SK-N-SH treated with all-trans-retinoic acid at 6 μM for 48 hours (cell line): ENCODE measurements at regions not wholly inside any gene's neighbourhood (a gene's known extent, or its start where the extent isn't known, plus 50 kb on each side); places are given as distances from the start of the nearest gene placed in this dataset.

Experiments used
- GLIS3 ChIP-seq: fragments of 250-450 bp; sonication (Bioruptor Pico); IDR thresholded peaks from 2 replicates; pipeline ENCODE4 v1.5.0; 2020; ENCODE audit warnings: mild to moderate bottlenecking, moderate library complexity
- OSR1 ChIP-seq: fragments of 250-450 bp; sonication (Bioruptor Pico); IDR thresholded peaks from 2 replicates; pipeline ENCODE4 v1.8.0; 2022; ENCODE audit warnings: moderate library complexity, mild to moderate bottlenecking, inconsistent platforms
- RARB ChIP-seq: fragments of 250-450 bp; sonication (Bioruptor Pico); IDR thresholded peaks from 2 replicates; pipeline ENCODE4 v1.8.0; 2021; ENCODE audit warnings: mild to moderate bottlenecking, moderate library complexity
- TCF4 ChIP-seq: fragments of 250-450 bp; sonication (Bioruptor Pico); IDR thresholded peaks from 2 replicates; pipeline ENCODE4 v1.8.0; 2021; ENCODE audit warnings: mild to moderate bottlenecking, moderate library complexity, borderline replicate concordance
- TOX ChIP-seq: fragments of 250-450 bp; sonication (Bioruptor Pico); IDR thresholded peaks from 2 replicates; pipeline ENCODE4 v1.8.0; 2021; ENCODE audit warnings: mild to moderate bottlenecking, moderate library complexity, borderline replicate concordance
- ZC3H10 ChIP-seq: fragments of 250-450 bp; sonication (Bioruptor Pico); IDR thresholded peaks from 2 replicates; pipeline ENCODE4 v1.5.1; 2021; ENCODE audit warnings: mild to moderate bottlenecking, moderate library complexity
- ZFP3 ChIP-seq: fragments of 250-450 bp; sonication (Bioruptor Pico); IDR thresholded peaks from 2 replicates; pipeline ENCODE4 v1.5.0; 2020; ENCODE audit warnings: mild to moderate bottlenecking, moderate library complexity
- ZFP30 ChIP-seq: fragments of 450-650 bp; formaldehyde crosslinking; IDR thresholded peaks from 2 replicates; pipeline ENCODE4 v1.5.0; 2022; ENCODE audit warnings: mild to moderate bottlenecking, moderate library complexity
- TF ChIP-seq, protein P1 (sequence below): fragments of 250-450 bp; sonication (Bioruptor Pico); IDR thresholded peaks from 2 replicates; pipeline ENCODE4 v1.5.1; 2020; ENCODE audit warnings: low read depth, mild to moderate bottlenecking, moderate library complexity
- TF ChIP-seq, protein P2 (sequence below): fragments of 250-450 bp; sonication (Bioruptor Pico); IDR thresholded peaks from 2 replicates; pipeline ENCODE4 v1.8.0; 2020; ENCODE audit warnings: mild to moderate bottlenecking, moderate library complexity, borderline replicate concordance
- TF ChIP-seq, protein P3 (sequence below): fragments of 250-450 bp; sonication (Bioruptor Pico); IDR thresholded peaks from 2 replicates; pipeline ENCODE4 v1.5.0; 2020; ENCODE audit warnings: mild to moderate bottlenecking, moderate library complexity
- TF ChIP-seq, protein P4 (sequence below): fragments of 250-450 bp; sonication (Bioruptor Pico); IDR thresholded peaks from 2 replicates; pipeline ENCODE4 v1.8.0; 2021; ENCODE audit warnings: low read depth, mild to moderate bottlenecking, moderate library complexity, borderline replicate concordance

DNA sequence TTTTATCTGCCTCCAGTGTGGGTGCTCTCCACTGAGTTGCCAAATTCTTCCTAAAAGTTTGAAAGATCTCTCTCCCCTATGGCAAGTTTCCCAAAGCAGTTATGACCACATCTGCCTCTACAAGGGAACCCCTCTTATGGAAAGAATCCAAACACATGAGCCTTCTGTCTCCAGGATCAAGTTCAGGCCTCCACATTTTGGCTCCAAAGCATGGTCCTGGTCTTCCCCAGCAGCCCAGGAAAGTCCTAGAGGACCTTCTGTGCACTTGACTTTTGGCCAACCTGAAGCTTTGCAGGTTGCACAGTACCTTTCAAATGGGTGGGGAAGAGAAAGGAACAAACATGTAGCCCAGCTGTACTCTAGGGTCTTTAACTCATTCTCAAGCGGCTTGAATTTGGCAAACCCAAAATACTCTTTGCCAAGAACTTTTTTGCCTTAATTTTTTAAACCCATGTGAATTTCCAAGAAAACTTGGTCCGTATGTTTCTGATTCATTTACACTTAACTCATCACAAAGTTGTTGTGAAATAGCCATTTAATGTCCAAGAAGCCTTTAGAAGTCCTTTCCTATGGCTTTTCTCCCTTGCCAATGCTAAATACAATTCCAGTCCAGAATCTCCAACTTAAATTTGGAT, 240.1 kb upstream of the TBX18 start:
- TF ChIP-seq, protein P1, sequence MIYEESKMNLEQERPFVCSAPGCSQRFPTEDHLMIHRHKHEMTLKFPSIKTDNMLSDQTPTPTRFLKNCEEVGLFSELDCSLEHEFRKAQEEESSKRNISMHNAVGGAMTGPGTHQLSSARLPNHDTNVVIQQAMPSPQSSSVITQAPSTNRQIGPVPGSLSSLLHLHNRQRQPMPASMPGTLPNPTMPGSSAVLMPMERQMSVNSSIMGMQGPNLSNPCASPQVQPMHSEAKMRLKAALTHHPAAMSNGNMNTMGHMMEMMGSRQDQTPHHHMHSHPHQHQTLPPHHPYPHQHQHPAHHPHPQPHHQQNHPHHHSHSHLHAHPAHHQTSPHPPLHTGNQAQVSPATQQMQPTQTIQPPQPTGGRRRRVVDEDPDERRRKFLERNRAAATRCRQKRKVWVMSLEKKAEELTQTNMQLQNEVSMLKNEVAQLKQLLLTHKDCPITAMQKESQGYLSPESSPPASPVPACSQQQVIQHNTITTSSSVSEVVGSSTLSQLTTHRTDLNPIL (CRISPR knock-in tag) = no peak
- TF ChIP-seq TCF4 (CRISPR knock-in tag) = no peak
- TF ChIP-seq ZFP3 (CRISPR knock-in tag) = no peak
- TF ChIP-seq, protein P2, sequence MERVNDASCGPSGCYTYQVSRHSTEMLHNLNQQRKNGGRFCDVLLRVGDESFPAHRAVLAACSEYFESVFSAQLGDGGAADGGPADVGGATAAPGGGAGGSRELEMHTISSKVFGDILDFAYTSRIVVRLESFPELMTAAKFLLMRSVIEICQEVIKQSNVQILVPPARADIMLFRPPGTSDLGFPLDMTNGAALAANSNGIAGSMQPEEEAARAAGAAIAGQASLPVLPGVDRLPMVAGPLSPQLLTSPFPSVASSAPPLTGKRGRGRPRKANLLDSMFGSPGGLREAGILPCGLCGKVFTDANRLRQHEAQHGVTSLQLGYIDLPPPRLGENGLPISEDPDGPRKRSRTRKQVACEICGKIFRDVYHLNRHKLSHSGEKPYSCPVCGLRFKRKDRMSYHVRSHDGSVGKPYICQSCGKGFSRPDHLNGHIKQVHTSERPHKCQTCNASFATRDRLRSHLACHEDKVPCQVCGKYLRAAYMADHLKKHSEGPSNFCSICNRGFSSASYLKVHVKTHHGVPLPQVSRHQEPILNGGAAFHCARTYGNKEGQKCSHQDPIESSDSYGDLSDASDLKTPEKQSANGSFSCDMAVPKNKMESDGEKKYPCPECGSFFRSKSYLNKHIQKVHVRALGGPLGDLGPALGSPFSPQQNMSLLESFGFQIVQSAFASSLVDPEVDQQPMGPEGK = no peak
- TF ChIP-seq RARB (CRISPR knock-in tag) = no peak
- TF ChIP-seq, protein P3, sequence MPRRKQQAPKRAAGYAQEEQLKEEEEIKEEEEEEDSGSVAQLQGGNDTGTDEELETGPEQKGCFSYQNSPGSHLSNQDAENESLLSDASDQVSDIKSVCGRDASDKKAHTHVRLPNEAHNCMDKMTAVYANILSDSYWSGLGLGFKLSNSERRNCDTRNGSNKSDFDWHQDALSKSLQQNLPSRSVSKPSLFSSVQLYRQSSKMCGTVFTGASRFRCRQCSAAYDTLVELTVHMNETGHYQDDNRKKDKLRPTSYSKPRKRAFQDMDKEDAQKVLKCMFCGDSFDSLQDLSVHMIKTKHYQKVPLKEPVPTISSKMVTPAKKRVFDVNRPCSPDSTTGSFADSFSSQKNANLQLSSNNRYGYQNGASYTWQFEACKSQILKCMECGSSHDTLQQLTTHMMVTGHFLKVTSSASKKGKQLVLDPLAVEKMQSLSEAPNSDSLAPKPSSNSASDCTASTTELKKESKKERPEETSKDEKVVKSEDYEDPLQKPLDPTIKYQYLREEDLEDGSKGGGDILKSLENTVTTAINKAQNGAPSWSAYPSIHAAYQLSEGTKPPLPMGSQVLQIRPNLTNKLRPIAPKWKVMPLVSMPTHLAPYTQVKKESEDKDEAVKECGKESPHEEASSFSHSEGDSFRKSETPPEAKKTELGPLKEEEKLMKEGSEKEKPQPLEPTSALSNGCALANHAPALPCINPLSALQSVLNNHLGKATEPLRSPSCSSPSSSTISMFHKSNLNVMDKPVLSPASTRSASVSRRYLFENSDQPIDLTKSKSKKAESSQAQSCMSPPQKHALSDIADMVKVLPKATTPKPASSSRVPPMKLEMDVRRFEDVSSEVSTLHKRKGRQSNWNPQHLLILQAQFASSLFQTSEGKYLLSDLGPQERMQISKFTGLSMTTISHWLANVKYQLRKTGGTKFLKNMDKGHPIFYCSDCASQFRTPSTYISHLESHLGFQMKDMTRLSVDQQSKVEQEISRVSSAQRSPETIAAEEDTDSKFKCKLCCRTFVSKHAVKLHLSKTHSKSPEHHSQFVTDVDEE (CRISPR knock-in tag) = no peak
- TF ChIP-seq GLIS3 (CRISPR knock-in tag) = no peak
- TF ChIP-seq OSR1 = no peak
- TF ChIP-seq, protein P4, sequence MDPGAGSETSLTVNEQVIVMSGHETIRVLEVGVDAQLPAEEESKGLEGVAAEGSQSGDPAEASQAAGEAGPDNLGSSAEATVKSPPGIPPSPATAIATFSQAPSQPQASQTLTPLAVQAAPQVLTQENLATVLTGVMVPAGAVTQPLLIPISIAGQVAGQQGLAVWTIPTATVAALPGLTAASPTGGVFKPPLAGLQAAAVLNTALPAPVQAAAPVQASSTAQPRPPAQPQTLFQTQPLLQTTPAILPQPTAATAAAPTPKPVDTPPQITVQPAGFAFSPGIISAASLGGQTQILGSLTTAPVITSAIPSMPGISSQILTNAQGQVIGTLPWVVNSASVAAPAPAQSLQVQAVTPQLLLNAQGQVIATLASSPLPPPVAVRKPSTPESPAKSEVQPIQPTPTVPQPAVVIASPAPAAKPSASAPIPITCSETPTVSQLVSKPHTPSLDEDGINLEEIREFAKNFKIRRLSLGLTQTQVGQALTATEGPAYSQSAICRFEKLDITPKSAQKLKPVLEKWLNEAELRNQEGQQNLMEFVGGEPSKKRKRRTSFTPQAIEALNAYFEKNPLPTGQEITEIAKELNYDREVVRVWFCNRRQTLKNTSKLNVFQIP = no peak
- TF ChIP-seq ZFP30 (CRISPR knock-in tag) = no peak
- no peak for TF ChIP-seq ZC3H10 (CRISPR knock-in tag)
- TF ChIP-seq TOX (CRISPR knock-in tag) = no peak
